ENCODE measurements at regions not wholly inside any gene's neighbourhood (a gene's known extent, or its start where the extent isn't known, plus 50 kb on each side); places are given as distances from the start of the nearest gene placed in this dataset.

DNA sequence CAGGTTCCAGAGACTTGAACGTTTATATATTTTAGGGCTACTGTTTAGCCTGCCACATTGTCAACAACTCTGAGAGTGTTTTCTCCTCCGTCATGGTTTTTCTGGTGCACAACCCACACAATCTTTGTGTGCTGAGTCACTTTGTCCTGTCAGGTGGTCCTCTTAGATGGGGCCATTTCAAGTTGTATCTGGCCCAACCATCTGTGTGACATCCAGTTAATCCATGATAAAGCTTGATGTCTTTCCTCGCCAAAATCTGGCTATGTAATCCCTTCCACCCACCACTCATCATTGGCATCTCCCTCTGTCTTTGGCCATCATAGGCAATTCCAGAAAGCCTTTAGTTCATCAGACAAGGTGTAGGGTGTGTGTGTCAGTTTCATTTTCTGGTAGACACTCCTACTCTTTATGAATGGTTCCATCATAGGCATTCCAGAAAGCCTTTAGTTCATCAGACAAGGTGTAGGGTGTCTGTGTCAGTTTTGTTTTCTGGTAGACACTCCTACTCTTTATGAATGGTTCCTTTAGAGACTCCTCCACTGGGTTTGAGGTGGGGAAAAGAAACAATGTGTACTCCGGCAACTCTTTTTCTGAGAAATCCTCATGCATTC is 282.0 kb upstream of the ACTBL2 start:
- TF ChIP-seq CTCF (IDR thresholded peaks at IDR 0.05) (no peak), POLR2A (IDR thresholded peaks at IDR 0.05) (no peak)
